IMR-90 (cell line): ENCODE measurements at regions not wholly inside any gene's neighbourhood (a gene's known extent, or its start where the extent isn't known, plus 50 kb on each side); places are given as distances from the start of the nearest gene placed in this dataset.

Experiments used
- CTCF ChIP-seq: conservative IDR thresholded peaks from 2 replicates; pipeline ENCODE4 v1.5.1; 2012; ENCODE audit warnings: mild to moderate bottlenecking, low read depth, low read length, improper control_type of control experiment
- POLR2A ChIP-seq: IDR thresholded peaks from 2 replicates; pipeline ENCODE4 v1.6.1; 2012; ENCODE audit warnings: mild to moderate bottlenecking, low read depth, low read length
- RCOR1 ChIP-seq: IDR thresholded peaks from 2 replicates; pipeline ENCODE4 v1.6.1; 2012; ENCODE audit warnings: mild to moderate bottlenecking, low read length, improper control_type of control experiment; ENCODE audit not compliant: insufficient replicate concordance

- TF ChIP-seq CTCF (no peak), RCOR1 (no peak), POLR2A (no peak)
These were observed 1283.7 kb downstream of the GRIK2 start for GRCh38 chr6:102677225-102677624.
